Activated effector memory CD4-positive, alpha-beta T cell treated with anti-CD3 and anti-CD28 coated beads, Interleukin-2, amount 50 U/mL, for 16 hours (primary cell): ENCODE measurements at regions not wholly inside any gene's neighbourhood (a gene's known extent, or its start where the extent isn't known, plus 50 kb on each side); places are given as distances from the start of the nearest gene placed in this dataset.
"Not testable (repeated sequence)": the region's sequence is repeated elsewhere in the genome, so short reads cannot be mapped to it uniquely, and the experiment has no call there.

Experiments used
- DNase-seq: peaks from one replicate; pipeline ENCODE4 v3.0.0-alpha.2; 2020

- no peak for DNase-seq
Observed at GRCh38 chr2:129554373-129554772, 425.1 kb upstream of the RAB6C start.

- DNase-seq: no peak
Observed at GRCh38 chr2:129559101-129559500, 420.4 kb upstream of the RAB6C start.

GRCh38 chr2:129565551-129566109 lies 413.8 kb upstream of the RAB6C start:
- DNase-seq: no peak

- DNase-seq: not testable (repeated sequence)
Observed at GRCh38 chr2:129570812-129571211, 408.7 kb upstream of the RAB6C start.

- DNase-seq: no peak
Observed at GRCh38 chr2:129575431-129575830, 404.0 kb upstream of the RAB6C start.

GRCh38 chr2:129575880-129576279 lies 403.6 kb upstream of the RAB6C start:
- DNase-seq: no peak

GRCh38 chr2:129580001-129580400 lies 399.5 kb upstream of the RAB6C start:
- no peak for DNase-seq

- no peak for DNase-seq
Observed at GRCh38 chr2:129585760-129586159, 393.7 kb upstream of the RAB6C start.

GRCh38 chr2:129587426-129588064 lies 391.9 kb upstream of the RAB6C start:
- no peak for DNase-seq

- DNase-seq: no peak
Observed at GRCh38 chr2:129604560-129604959, 374.9 kb upstream of the RAB6C start.

GRCh38 chr2:129605646-129606045 lies 373.8 kb upstream of the RAB6C start:
- DNase-seq: no peak

GRCh38 chr2:129606496-129607270 lies 372.8 kb upstream of the RAB6C start:
- no peak for DNase-seq

- no peak for DNase-seq
Observed at GRCh38 chr2:129609224-129609623, 370.2 kb upstream of the RAB6C start.

- no peak for DNase-seq
Observed at GRCh38 chr2:129610766-129611165, 368.7 kb upstream of the RAB6C start.

- DNase-seq: no peak
Observed at GRCh38 chr2:129611471-129611870, 368.0 kb upstream of the RAB6C start.

GRCh38 chr2:129619471-129619870 lies 360.0 kb upstream of the RAB6C start:
- no peak for DNase-seq

GRCh38 chr2:129620411-129620810 lies 359.1 kb upstream of the RAB6C start:
- DNase-seq: no peak

- DNase-seq: no peak
Observed at GRCh38 chr2:129623783-129624182, 355.7 kb upstream of the RAB6C start.

- no peak for DNase-seq
Observed at GRCh38 chr2:129627437-129627836, 352.0 kb upstream of the RAB6C start.

- DNase-seq: no peak
Observed at GRCh38 chr2:129636692-129637091, 342.8 kb upstream of the RAB6C start.

GRCh38 chr2:129641371-129641770 lies 338.1 kb upstream of the RAB6C start:
- DNase-seq: no peak

GRCh38 chr2:129642526-129643043 lies 336.9 kb upstream of the RAB6C start:
- DNase-seq: no peak

- no peak for DNase-seq
Observed at GRCh38 chr2:129645335-129645734, 334.1 kb upstream of the RAB6C start.

- DNase-seq: no peak
Observed at GRCh38 chr2:129646107-129646506, 333.4 kb upstream of the RAB6C start.
